K562 (cell line): ENCODE measurements at regions not wholly inside any gene's neighbourhood (a gene's known extent, or its start where the extent isn't known, plus 50 kb on each side); places are given as distances from the start of the nearest gene placed in this dataset.
"Not testable (repeated sequence)": the region's sequence is repeated elsewhere in the genome, so short reads cannot be mapped to it uniquely, and the experiment has no call there.

Experiments
- ATAC-seq: fragments of 200-7000 bp; cut with Tn5 transposase; 3 replicates; pipeline ENCODE4 v1.9.1; 2020; ENCODE audit warnings: moderate library complexity
- BruUV-seq: library from RNA; stranded (reverse); fragments of 400-500 nt; replicated peaks from 2 replicates; lab custom pipeline; 2021; lab: Mats Ljungman, UMichigan
- CTCF ChIA-PET: fragments of 300-600 bp; formaldehyde crosslinking; extraction: SDS; loops from one replicate; lab custom pipeline; 2021; ENCODE audit warnings: low intra/inter-chr PET ratio; lab: Yijun Ruan, JAX
- POLR2A ChIA-PET: fragments of 300-600, 350-650 bp; sonication (Branson Sonifier 250); formaldehyde crosslinking; extraction: SDS; loops from one replicate; lab custom pipeline; 2021; ENCODE audit warnings: antibody characterized with exemption, inconsistent platforms; lab: Yijun Ruan, JAX
- DNase-seq, 4 experiments: peaks; one replicate each; pipeline versions ENCODE4 v3.0.0 to v3.0.0-alpha.2; 2011 to 2018; ENCODE audit warnings: low spot score in 3 of 4, mixed read lengths in 3 of 4; ENCODE audit errors: extremely low read depth in 1 of 4
- FAIRE-seq: peaks from 2 replicates; lab custom pipeline; 2011; peaks lifted over from hg19 to GRCh38; lab: Jason Lieb, UNC
- H2AFZ ChIP-seq: 2 replicates; pipeline ENCODE4 v1.6.0; 2011; ENCODE audit warnings: low read depth, low read length, control low read depth, inconsistent platforms
- H3K27ac ChIP-seq: fragments of 200-600 bp; 3 replicates; pipeline ENCODE4 v1.8.0; 2011; ENCODE audit warnings: low read depth, mild to moderate bottlenecking, control low read depth, inconsistent platforms, low read length, moderate library complexity, mixed read lengths; ENCODE audit errors: extremely low read depth
- H3K27me3 ChIP-seq, 2 experiments: fragments of 300-600 bp in 1 of 2; 2 replicates in 1 of 2; 3 replicates in 1 of 2; pipeline versions ENCODE4 v1.6.0 to v1.8.0; 2011; ENCODE audit warnings: inconsistent platforms in 2 of 2, low read length in 2 of 2, mild to moderate bottlenecking in 1 of 2, mixed read lengths in 1 of 2, moderate library complexity in 1 of 2; ENCODE audit not compliant: control insufficient read depth in 2 of 2, insufficient read depth in 2 of 2
- H3K36me3 ChIP-seq: fragments of 300-600 bp; 3 replicates; pipeline ENCODE4 v1.8.0; 2011; ENCODE audit warnings: mild to moderate bottlenecking, low read length, inconsistent platforms; ENCODE audit not compliant: control insufficient read depth, insufficient read depth
- H3K4me1 ChIP-seq, 2 experiments: fragments of 200-600 bp in 1 of 2; replicated peaks in 1 of 2; 2 replicates in 1 of 2; 3 replicates in 1 of 2; pipeline versions ENCODE4 v1.5.1 to v1.8.0; 2011; ENCODE audit warnings: inconsistent platforms in 2 of 2, low read length in 2 of 2, mild to moderate bottlenecking in 1 of 2, mixed read lengths in 1 of 2, moderate library complexity in 1 of 2; ENCODE audit not compliant: control insufficient read depth in 2 of 2, insufficient read depth in 2 of 2
- H3K4me2 ChIP-seq: 2 replicates; pipeline ENCODE4 v1.6.1; 2011; ENCODE audit warnings: low read length, control low read depth, inconsistent platforms, mixed read lengths; ENCODE audit not compliant: insufficient read depth
- H3K4me3 ChIP-seq: fragments of 200-600 bp; sonication (generic), shearing (Covaris generic); 2 replicates; pipeline ENCODE4 v1.5.1; 2016; ENCODE audit warnings: control low read depth, inconsistent platforms
- H3K79me2 ChIP-seq: fragments of 200-600 bp; 3 replicates; pipeline ENCODE4 v1.8.0; 2011; ENCODE audit warnings: low read length, inconsistent platforms; ENCODE audit not compliant: control insufficient read depth, insufficient read depth
- H3K9ac ChIP-seq, 2 experiments: 2 replicates each; pipeline versions ENCODE4 v1.6.0 to v1.6.1; 2011; ENCODE audit warnings: low read depth in 2 of 2, low read length in 2 of 2, control low read depth in 1 of 2, inconsistent platforms in 1 of 2, mild to moderate bottlenecking in 1 of 2, mixed read lengths in 1 of 2; ENCODE audit not compliant: insufficient read depth in 1 of 2
- H3K9me1 ChIP-seq: one replicate; pipeline ENCODE4 v1.6.0; 2011; ENCODE audit warnings: inconsistent platforms, mild to moderate bottlenecking, low read length, moderate library complexity; ENCODE audit not compliant: control insufficient read depth, insufficient read depth
- H3K9me3 ChIP-seq: replicated peaks from 2 replicates; pipeline ENCODE4 v1.5.1; 2011; ENCODE audit warnings: low read depth, low read length, inconsistent platforms; ENCODE audit not compliant: control insufficient read depth, insufficient read depth
- H4K20me1 ChIP-seq: replicated peaks from 2 replicates; pipeline ENCODE4 v1.6.1; 2011; ENCODE audit warnings: low read length, inconsistent platforms, mixed read lengths; ENCODE audit not compliant: control insufficient read depth, insufficient read depth
- BHLHE40 ChIP-seq: IDR thresholded peaks from 2 replicates; pipeline ENCODE4 v1.6.1; 2011; ENCODE audit warnings: low read length, improper control_type of control experiment
- CSDE1 ChIP-seq, 2 experiments: fragments of 450-650 bp; IDR thresholded peaks; 2 replicates each; pipeline ENCODE4 v1.6.1; 2016; ENCODE audit warnings: mild to moderate bottlenecking in 1 of 2
- ILF3 ChIP-seq: fragments of 450-650 bp; IDR thresholded peaks from 2 replicates; pipeline ENCODE4 v1.6.1; 2018; ENCODE audit warnings: antibody characterized with exemption, mild to moderate bottlenecking, moderate library complexity, borderline replicate concordance
- NELFE ChIP-seq: IDR thresholded peaks from 2 replicates; pipeline ENCODE4 v1.6.1; 2011; ENCODE audit warnings: mild to moderate bottlenecking; ENCODE audit not compliant: insufficient read depth, insufficient read length
- NUFIP1 ChIP-seq: fragments of 450-650 bp; IDR thresholded peaks from 2 replicates; pipeline ENCODE4 v1.6.1; 2018; ENCODE audit not compliant: partially characterized antibody
- PTBP1 ChIP-seq: fragments of 200-400 bp; formaldehyde crosslinking; IDR thresholded peaks from 2 replicates; pipeline ENCODE4 v1.6.1; 2017; ENCODE audit warnings: low read depth, low read length
- SIN3B ChIP-seq: fragments of 450-650 bp; IDR thresholded peaks from 2 replicates; pipeline ENCODE4 v1.6.1; 2017; ENCODE audit warnings: low read depth, mild to moderate bottlenecking, moderate library complexity
- SIX5 ChIP-seq, 2 experiments: IDR thresholded peaks; 2 replicates each; pipeline ENCODE4 v1.6.1; 2011; ENCODE audit warnings: low read length in 2 of 2, borderline replicate concordance in 1 of 2, low read depth in 1 of 2, mild to moderate bottlenecking in 1 of 2, moderate library complexity in 1 of 2; ENCODE audit not compliant: insufficient read depth in 1 of 2
- SMARCA4 ChIP-seq: fragments of 450-650 bp; IDR thresholded peaks from 2 replicates; pipeline ENCODE4 v1.6.1; 2016
- ZSCAN29 ChIP-seq: fragments of 450-650 bp; IDR thresholded peaks from 2 replicates; pipeline ENCODE4 v1.6.1; 2017
- WGBS: fragments of 100-300 bp; shearing (Covaris generic); methylation state at CpG from one replicate; pipeline ENCODE4 v1.1.6; 2016; ENCODE audit warnings: low coverage, mixed read lengths; ENCODE audit not compliant: insufficient coverage; ENCODE audit errors: missing lambda C conversion rate; 5-methylcytosine and 5-hydroxymethylcytosine counted together
- in situ Hi-C: fragments of 300-500 bp; cut with MboI; formaldehyde crosslinking; loops from 4 replicates; pipeline ENCODE4 v1.15.0; 2018; ENCODE audit warnings: inconsistent platforms, mixed read lengths
- intact Hi-C: fragments of 100-400 bp; cut with micrococcal nuclease; formaldehyde crosslinking; loops from 2 replicates; pipeline ENCODE4 v1.14.2; 2022

DNA sequence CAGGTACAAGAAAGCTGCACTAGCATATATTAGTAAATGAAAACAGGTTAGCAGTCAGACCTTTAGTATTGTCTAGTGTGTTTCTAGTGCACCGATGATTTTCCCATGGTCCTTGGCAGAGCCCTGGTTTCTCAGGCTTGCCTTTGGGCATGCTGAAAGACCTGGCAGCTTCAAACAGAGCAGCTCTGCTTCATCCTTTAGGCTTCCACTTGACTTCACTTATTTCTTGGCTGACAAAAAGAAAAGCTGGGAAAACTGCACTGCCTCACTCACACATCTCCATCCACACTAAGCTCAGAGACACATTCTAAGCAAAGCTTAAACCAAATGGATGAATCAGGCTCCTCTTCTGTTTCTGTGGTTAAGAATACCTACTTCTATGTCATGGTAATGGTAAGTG lies 374.8 kb upstream of the PDZRN3 start:
- no peak for ATAC-seq
- CTCF ChIA-PET = no interaction called here
- Histone ChIP-seq H3K9me3 (no peaks in the 10 kb centered on the region), H3K9ac (no peak overlapping the region), H3K4me1 (no peaks in the 10 kb centered on the region), H3K36me3 (no peaks in the 10 kb centered on the region), H3K27me3 (no peaks in the 10 kb centered on the region), H3K27ac (no peak overlapping the region), H4K20me1 (no peaks in the 10 kb centered on the region), H3K79me2 (no peaks in the 10 kb centered on the region), H2AFZ (no peak overlapping the region), H3K9me1 (no peaks in the 10 kb centered on the region), H3K4me2 (no peak overlapping the region), H3K4me3 (no peak overlapping the region)
- POLR2A ChIA-PET = no interaction called here
- in situ Hi-C loops = no loop called here
- DNase-seq = no peak
- intact Hi-C loops = no loop called here
- BruUV-seq = no TSS peak
- 0% methylated on average over 1 of the region's 1 CpG for WGBS
- TF ChIP-seq BHLHE40 = no peak
- TF ChIP-seq ZSCAN29 = no peak
- no peak for TF ChIP-seq ILF3
- no peak for TF ChIP-seq NUFIP1
- no peak for TF ChIP-seq SIN3B
- TF ChIP-seq NELFE = no peak
- TF ChIP-seq CSDE1 (IDR thresholded peaks at IDR 0.05) = no peak
- no peak for TF ChIP-seq SMARCA4
- no peak for TF ChIP-seq SIX5 (IDR thresholded peaks at IDR 0.05; ENCODE audit: borderline replicate concordance in 1 of 2, insufficient read depth in 1 of 2, low read depth in 1 of 2, low read length in 2 of 2)
- no peak for TF ChIP-seq PTBP1
- no peak for FAIRE-seq

DNA sequence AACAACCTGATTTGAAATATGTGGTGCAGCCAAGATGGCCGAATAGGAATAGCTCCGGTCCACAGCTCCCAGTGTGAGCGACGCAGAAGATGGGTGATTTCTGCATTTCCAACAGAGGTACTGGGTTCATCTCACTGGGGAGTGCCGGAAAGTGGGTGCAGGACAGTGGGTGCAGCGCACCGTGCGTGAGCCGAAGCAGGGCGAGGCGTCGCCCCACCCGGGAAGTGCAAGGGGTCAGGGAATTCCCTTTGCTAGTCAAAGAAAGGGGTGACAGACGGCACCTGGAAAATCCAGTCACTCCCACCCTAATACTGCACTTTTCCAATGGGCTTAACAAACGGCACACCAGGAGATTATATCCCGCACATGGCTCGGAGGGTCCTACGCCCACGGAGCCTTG lies 365.9 kb upstream of the PDZRN3 start:
- H3K4me2 ChIP-seq, FAIRE-seq, H3K9ac ChIP-seq, H2AFZ ChIP-seq, in situ Hi-C loops, H3K9me1 ChIP-seq, H3K9me3 ChIP-seq, intact Hi-C loops, DNase-seq, BruUV-seq, H4K20me1 ChIP-seq, POLR2A ChIA-PET, H3K79me2 ChIP-seq, H3K4me3 ChIP-seq, H3K4me1 ChIP-seq, ATAC-seq, H3K27ac ChIP-seq, H3K36me3 ChIP-seq, H3K27me3 ChIP-seq, CTCF ChIA-PET: not testable (repeated sequence)
- 1% methylated on average over 12 of the region's 19 CpGs for WGBS
